Cardiac muscle cell (in vitro differentiated cells and primary cell): ENCODE measurements at regions not wholly inside any gene's neighbourhood (a gene's known extent, or its start where the extent isn't known, plus 50 kb on each side); places are given as distances from the start of the nearest gene placed in this dataset.

Source experiments
- DNase-seq, 2 donors: peaks; one replicate each; pipeline versions ENCODE4 v3.0.0 to v3.0.0-alpha.2; 2010 to 2017; ENCODE audit warnings: low read depth in 1 of 2, low spot score in 1 of 2
- H3K27ac ChIP-seq: fragments of 200-600 bp; sonication (generic); 2 replicates; pipeline ENCODE4 v1.5.1; 2016
- H3K27me3 ChIP-seq: fragments of 200-600 bp; sonication (generic); 2 replicates; pipeline ENCODE4 v1.6.0; 2016; ENCODE audit warnings: control low read depth
- H3K36me3 ChIP-seq: fragments of 200-600 bp; sonication (generic); 2 replicates; pipeline ENCODE4 v1.5.1; 2016; ENCODE audit warnings: control low read depth
- H3K4me1 ChIP-seq: fragments of 200-600 bp; sonication (generic); 2 replicates; pipeline ENCODE4 v1.8.1; 2017; ENCODE audit warnings: low read depth, mild to moderate bottlenecking, mixed run types
- H3K4me3 ChIP-seq: fragments of 200-600 bp; sonication (generic); 2 replicates; pipeline ENCODE4 v1.5.1; 2016; ENCODE audit warnings: mild to moderate bottlenecking
- H3K9me3 ChIP-seq: fragments of 200-600 bp; sonication (generic); 2 replicates; pipeline ENCODE4 v1.5.1; 2017; ENCODE audit warnings: low read depth, mild to moderate bottlenecking, control low read depth
- CTCF ChIP-seq: IDR thresholded peaks from 2 replicates; pipeline ENCODE4 v1.5.1; 2012; ENCODE audit warnings: low read depth, mild to moderate bottlenecking, low read length

- no peak for TF ChIP-seq CTCF
- Histone ChIP-seq H3K9me3 (no peaks in the 10 kb centered on the region), H3K36me3 (no peaks in the 10 kb centered on the region), H3K4me1 (no peaks in the 10 kb centered on the region), H3K27ac (no peak overlapping the region), H3K4me3 (no peak overlapping the region), H3K27me3 (no peaks in the 10 kb centered on the region)
- DNase-seq = no peak
Observed at GRCh38 chr6:62819640-62820039, 391.6 kb upstream of the FKBP1C start.

- H3K36me3 ChIP-seq = no peaks in the 10 kb centered on the region
- no peak for TF ChIP-seq CTCF
- H3K4me1 ChIP-seq = peaks cover 4% of the 10 kb centered on the region
- H3K9me3 ChIP-seq = no peaks in the 10 kb centered on the region
- H3K27ac ChIP-seq = no peak overlapping the region
- no peak overlapping the region for H3K4me3 ChIP-seq
- H3K27me3 ChIP-seq = no peaks in the 10 kb centered on the region
- DNase-seq = peak in 1 of 2 donors; percentile 5
Observed at GRCh38 chr6:62808565-62809293, 402.5 kb upstream of the FKBP1C start.

DNA sequence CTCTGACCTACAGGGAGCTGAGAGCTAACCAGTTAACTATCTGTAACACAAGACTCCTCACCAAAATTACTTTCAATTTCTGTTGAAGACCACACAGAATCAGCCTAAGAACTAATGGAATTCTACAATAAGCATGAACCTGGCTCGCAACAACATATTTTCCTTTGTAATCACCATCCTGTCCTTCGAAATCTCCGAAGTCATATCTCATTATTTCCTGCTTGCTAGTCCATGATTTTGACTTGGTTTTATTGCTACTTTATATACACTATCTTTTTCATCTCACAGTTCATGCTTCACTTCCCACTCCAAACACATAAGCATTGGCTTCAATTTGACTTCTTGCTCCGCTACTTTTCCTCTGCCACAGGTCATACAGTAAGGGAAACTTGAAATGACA is 405.8 kb upstream of the FKBP1C start:
- Histone ChIP-seq H3K36me3 (no peaks in the 10 kb centered on the region), H3K4me1 (peaks cover 4% of the 10 kb centered on the region), H3K27me3 (no peaks in the 10 kb centered on the region), H3K27ac (no peak overlapping the region), H3K9me3 (no peaks in the 10 kb centered on the region), H3K4me3 (no peak overlapping the region)
- DNase-seq = no peak
- no peak for TF ChIP-seq CTCF

- no peaks in the 10 kb centered on the region for H3K4me1 ChIP-seq
- no peaks in the 10 kb centered on the region for H3K27me3 ChIP-seq
- H3K4me3 ChIP-seq = no peak overlapping the region
- no peak overlapping the region for H3K27ac ChIP-seq
- no peak for TF ChIP-seq CTCF
- H3K9me3 ChIP-seq = no peaks in the 10 kb centered on the region
- DNase-seq = no peak
- H3K36me3 ChIP-seq = no peaks in the 10 kb centered on the region
Observed at GRCh38 chr6:62803094-62803493, 408.2 kb upstream of the FKBP1C start.

DNA sequence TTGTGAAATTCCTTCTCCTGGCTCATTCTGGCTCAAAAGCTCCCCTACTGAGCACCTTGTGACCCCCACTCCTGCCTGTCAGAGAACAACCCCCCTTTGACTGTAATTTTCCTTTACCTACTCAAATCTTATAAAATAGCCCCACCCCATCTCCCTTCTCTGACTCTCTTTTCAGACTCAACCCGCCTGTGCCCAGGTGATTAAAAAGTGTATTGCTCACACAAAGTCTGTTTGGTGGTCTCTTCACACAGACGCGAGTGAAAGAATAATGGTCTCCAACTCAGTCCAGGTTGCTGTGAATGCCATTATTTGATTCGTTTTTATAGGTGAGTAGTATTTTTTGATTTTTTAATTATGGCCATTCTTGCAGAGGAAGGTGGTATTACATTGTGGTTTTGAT is 414.1 kb upstream of the FKBP1C start:
- no peak for TF ChIP-seq CTCF
- no peaks in the 10 kb centered on the region for H3K4me1 ChIP-seq
- no peaks in the 10 kb centered on the region for H3K36me3 ChIP-seq
- no peaks in the 10 kb centered on the region for H3K27me3 ChIP-seq
- no peaks in the 10 kb centered on the region for H3K9me3 ChIP-seq
- no peak overlapping the region for H3K27ac ChIP-seq
- DNase-seq = no peak
- no peak overlapping the region for H3K4me3 ChIP-seq
